Esophagus (tissue), 2 donors: ENCODE measurements at regions not wholly inside any gene's neighbourhood (a gene's known extent, or its start where the extent isn't known, plus 50 kb on each side); places are given as distances from the start of the nearest gene placed in this dataset.
"Not testable (repeated sequence)": the region's sequence is repeated elsewhere in the genome, so short reads cannot be mapped to it uniquely, and the experiment has no call there.

ENCODE experiments used
- H3K27ac ChIP-seq, 2 donors: one replicate each; pipeline ENCODE4 v1.5.1; 2013; ENCODE audit warnings: low read depth in 2 of 2, mild to moderate bottlenecking in 2 of 2, inconsistent platforms in 1 of 2, low read length in 1 of 2, moderate library complexity in 1 of 2
- H3K27me3 ChIP-seq, 2 donors: one replicate each; pipeline ENCODE4 v1.6.1; 2013; ENCODE audit warnings: low read length in 2 of 2, control low read depth in 1 of 2, mild to moderate bottlenecking in 1 of 2; ENCODE audit not compliant: insufficient read depth in 2 of 2, control insufficient read depth in 1 of 2
- H3K36me3 ChIP-seq, 2 donors: one replicate each; pipeline ENCODE4 v1.6.1; 2013; ENCODE audit warnings: low read length in 1 of 2; ENCODE audit not compliant: control insufficient read depth in 2 of 2, insufficient read depth in 2 of 2
- H3K4me1 ChIP-seq, 2 donors: one replicate each; pipeline ENCODE4 v1.6.1; 2013; ENCODE audit warnings: low read length in 1 of 2; ENCODE audit not compliant: control insufficient read depth in 2 of 2, insufficient read depth in 2 of 2
- H3K4me3 ChIP-seq, 2 donors: one replicate each; pipeline ENCODE4 v1.5.1; 2013; ENCODE audit warnings: low read length in 2 of 2, mild to moderate bottlenecking in 2 of 2, low read depth in 1 of 2, moderate library complexity in 1 of 2
- H3K9me3 ChIP-seq, 2 donors: one replicate each; pipeline ENCODE4 v1.6.1; 2013; ENCODE audit warnings: mild to moderate bottlenecking in 2 of 2, low read depth in 1 of 2, low read length in 1 of 2, moderate library complexity in 1 of 2; ENCODE audit not compliant: control insufficient read depth in 2 of 2, insufficient read depth in 1 of 2
- WGBS, 2 donors: extraction: QIAGEN DNeasy Blood & Tissue Kit; methylation state at CpG; one replicate each; pipeline ENCODE4 v1.1.7; 2013; 5-methylcytosine and 5-hydroxymethylcytosine counted together
- donor health status: healthy with polysubstance abuse.
- donor health status: Bipolar disorder and iron deficiency.

GRCh38 chr13:40371531-40372125 lies 294.8 kb downstream of the FOXO1 start:
- Histone ChIP-seq H3K4me1 (no peaks in the 10 kb centered on the region), H3K27me3 (peaks cover 0 to 7% of the 10 kb centered on the region in 2 donors), H3K27ac (no peak overlapping the region), H3K4me3 (no peak overlapping the region), H3K9me3 (no peaks in the 10 kb centered on the region), H3K36me3 (no peaks in the 10 kb centered on the region)
- 62 to 72% methylated on average over 7 of the region's 7 CpGs for WGBS, 2 donors

DNA sequence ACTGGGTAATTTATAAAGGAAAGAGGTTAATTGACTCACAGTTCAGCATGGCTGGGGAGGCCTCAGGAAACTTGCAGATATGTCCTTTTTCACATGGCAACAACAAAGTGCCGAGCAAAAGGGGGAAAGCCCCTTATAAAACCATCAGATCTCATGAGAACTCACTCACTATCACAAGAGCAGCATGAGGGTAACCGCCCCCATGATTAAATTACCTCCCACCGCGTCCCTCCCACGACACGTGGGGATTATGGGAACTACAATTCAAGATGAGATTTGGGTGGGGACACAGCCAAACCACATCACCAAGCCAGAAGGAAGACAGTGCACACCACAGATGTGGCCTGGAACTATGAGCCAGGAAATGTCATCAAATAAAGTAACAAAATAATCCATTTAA lies 292.8 kb downstream of the FOXO1 start:
- H3K4me3 ChIP-seq, H3K36me3 ChIP-seq, H3K9me3 ChIP-seq, H3K4me1 ChIP-seq, H3K27me3 ChIP-seq, H3K27ac ChIP-seq: not testable (repeated sequence)
- 69 to 82% methylated on average over 6 of the region's 6 CpGs for WGBS, 2 donors

DNA sequence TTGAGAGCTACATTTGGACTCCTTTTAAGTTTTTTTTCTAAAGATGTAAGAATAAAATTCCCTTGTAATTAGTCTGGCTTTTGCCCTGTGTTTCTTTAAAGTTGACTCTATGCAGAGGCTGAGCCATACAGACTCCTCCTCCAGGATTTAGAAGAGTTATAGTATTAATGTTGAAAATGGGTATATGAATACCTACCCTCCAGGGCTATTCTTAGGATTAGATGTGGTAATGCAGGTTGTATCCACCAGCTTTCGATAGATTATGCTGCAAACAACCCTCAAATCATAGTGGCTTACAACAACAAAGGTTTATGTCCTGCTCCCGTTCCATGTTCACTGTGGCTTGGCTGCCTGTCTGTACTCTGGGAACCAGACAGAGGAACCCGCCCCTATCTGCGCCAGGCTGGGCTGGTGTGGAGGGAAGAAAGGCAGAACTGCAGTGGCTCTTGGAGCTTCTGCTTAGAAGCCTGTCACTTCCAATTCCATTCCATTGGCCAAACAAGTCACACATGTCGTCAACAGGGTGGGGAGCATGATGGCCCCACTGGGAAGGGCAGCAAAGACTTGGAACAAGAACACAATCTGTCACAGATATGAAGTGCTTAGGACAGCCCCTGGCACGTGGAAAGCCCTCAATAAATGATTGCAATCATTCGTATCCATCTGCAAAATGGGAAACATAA lies 290.8 kb downstream of the FOXO1 start:
- Histone ChIP-seq H3K36me3 (no peaks in the 10 kb centered on the region), H3K4me3 (no peak overlapping the region), H3K9me3 (peaks cover 0 to 2% of the 10 kb centered on the region in 2 donors), H3K27me3 (peaks cover 0 to 7% of the 10 kb centered on the region in 2 donors), H3K4me1 (no peaks in the 10 kb centered on the region), H3K27ac (no peak overlapping the region)
- 51 to 59% methylated on average over 7 of the region's 7 CpGs for WGBS, 2 donors

DNA sequence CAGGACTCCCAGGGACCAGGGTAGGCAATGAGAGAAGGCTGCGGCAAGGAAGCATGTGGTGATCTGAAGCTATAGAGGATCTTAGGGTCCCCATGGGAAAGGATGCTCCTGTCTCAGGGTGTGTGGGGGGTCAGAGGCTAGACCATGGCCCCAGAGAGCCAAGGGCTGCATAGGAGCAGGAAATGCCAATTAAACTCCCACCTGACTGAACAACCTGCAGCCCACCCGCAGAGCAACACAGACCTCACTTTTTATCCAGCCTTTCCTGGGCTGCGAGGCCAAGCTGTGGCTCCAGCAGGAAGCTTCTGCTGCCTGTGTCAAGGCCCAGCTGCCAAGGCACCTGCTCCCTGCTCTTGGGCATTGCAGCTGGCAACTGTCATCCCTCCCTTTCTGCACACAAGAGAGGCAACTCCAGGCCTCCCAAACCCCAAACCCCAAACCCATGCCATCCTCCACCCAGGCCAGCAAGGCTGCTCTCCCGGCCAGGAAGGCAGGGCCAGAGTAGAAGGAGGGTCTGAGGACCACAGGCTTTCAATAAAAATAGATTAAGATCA lies 290.1 kb downstream of the FOXO1 start:
- H3K4me1 ChIP-seq: no peaks in the 10 kb centered on the region
- no peak overlapping the region for H3K4me3 ChIP-seq
- H3K27ac ChIP-seq: no peak overlapping the region
- WGBS, 2 donors: 91 to 92% methylated on average over 4 of the region's 4 CpGs
- peaks cover 0 to 7% of the 10 kb centered on the region in 2 donors for H3K27me3 ChIP-seq
- H3K9me3 ChIP-seq: peaks cover 0 to 2% of the 10 kb centered on the region in 2 donors
- H3K36me3 ChIP-seq: no peaks in the 10 kb centered on the region

DNA sequence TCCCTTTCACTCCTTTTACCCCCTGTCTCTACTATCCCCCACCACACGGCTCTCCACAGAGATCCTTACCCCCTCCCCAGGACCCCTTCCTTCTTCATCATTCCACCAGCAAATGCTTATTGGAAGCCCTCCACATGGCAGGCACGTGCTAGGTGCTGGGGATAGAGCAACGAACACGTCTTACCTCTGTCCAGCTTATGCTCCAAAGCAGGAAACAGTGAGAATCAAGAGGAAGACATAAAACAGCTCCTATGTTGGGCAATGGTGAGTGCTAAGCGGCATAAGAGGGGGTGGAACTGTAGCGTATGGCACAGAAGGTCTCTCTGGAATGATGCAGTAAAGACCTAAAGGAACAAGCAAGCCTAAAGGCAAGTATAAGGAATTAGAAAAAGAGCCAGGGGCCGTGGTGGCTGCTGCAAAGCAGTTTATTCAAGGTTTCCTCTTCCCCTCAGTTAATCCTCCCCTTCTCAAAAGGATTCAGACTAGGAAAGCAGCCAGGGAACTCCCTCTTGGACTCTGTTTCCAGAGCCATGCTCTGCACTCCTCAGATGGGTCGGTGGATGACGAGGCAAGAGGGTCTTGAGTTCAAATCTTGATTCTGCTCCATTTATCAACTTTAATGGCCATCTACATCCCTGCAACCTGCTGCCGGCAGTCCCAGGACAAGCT lies 289.4 kb downstream of the FOXO1 start:
- Histone ChIP-seq H3K4me3 (no peak overlapping the region), H3K9me3 (peaks cover 0 to 2% of the 10 kb centered on the region in 2 donors), H3K27me3 (peaks cover 0 to 7% of the 10 kb centered on the region in 2 donors), H3K27ac (no peak overlapping the region), H3K4me1 (no peaks in the 10 kb centered on the region), H3K36me3 (no peaks in the 10 kb centered on the region)
- 48 to 63% methylated on average over 10 of the region's 10 CpGs for WGBS, 2 donors

- Histone ChIP-seq H3K27ac (no peak overlapping the region), H3K4me1 (no peaks in the 10 kb centered on the region), H3K9me3 (peaks cover 0 to 2% of the 10 kb centered on the region in 2 donors), H3K36me3 (no peaks in the 10 kb centered on the region), H3K4me3 (no peak overlapping the region), H3K27me3 (peaks cover 0 to 7% of the 10 kb centered on the region in 2 donors)
- WGBS, 2 donors: 62 to 67% methylated on average over 8 of the region's 8 CpGs
These were observed 288.7 kb downstream of the FOXO1 start for GRCh38 chr13:40377783-40378182.

- Histone ChIP-seq H3K4me3 (no peak overlapping the region), H3K36me3 (no peaks in the 10 kb centered on the region), H3K27me3 (peaks cover 0 to under 1% of the 10 kb centered on the region in 2 donors), H3K9me3 (peaks cover 0 to 2% of the 10 kb centered on the region in 2 donors), H3K27ac (no peak overlapping the region), H3K4me1 (peaks cover 3% of the 10 kb centered on the region in 2 donors)
- WGBS, 2 donors: 71 to 77% methylated on average over 3 of the region's 3 CpGs
These were observed 287.2 kb downstream of the FOXO1 start for GRCh38 chr13:40379196-40379595.

- H3K4me3 ChIP-seq: no peak overlapping the region
- H3K27ac ChIP-seq: no peak overlapping the region
- 73 to 79% methylated on average over 10 of the region's 10 CpGs for WGBS, 2 donors
- peaks cover 0 to 2% of the 10 kb centered on the region in 2 donors for H3K9me3 ChIP-seq
- no peaks in the 10 kb centered on the region for H3K27me3 ChIP-seq
- H3K36me3 ChIP-seq: no peaks in the 10 kb centered on the region
- peaks cover 3% of the 10 kb centered on the region in 2 donors for H3K4me1 ChIP-seq
These were observed 286.5 kb downstream of the FOXO1 start for GRCh38 chr13:40379794-40380578.
